ENCODE measurements at regions not wholly inside any gene's neighbourhood (a gene's known extent, or its start where the extent isn't known, plus 50 kb on each side); places are given as distances from the start of the nearest gene placed in this dataset.

DNA sequence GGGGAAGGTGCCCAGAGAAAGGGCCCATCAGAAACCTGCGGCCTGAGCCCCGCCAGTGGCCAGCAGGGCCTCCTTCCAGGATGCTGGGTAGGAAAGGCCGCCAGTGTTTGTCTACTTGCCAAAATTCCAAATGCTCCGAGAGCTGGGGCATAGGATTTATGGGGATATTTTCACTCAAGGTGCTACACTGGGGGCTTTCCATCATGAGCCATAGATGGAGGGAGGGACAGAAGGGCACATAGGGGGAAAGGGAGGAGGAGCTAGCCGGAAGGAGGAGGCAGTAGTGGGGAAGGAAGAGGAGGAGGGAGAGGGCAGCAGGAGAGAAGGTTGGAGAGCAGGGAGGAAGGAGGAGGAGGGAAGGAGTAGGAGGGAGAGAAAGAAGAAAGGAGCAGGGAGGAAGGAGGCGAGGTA, 494.7 kb upstream of the PROK2 start:
- TF ChIP-seq MYC (IDR thresholded peaks at IDR 0.05; ENCODE audit: low read depth, low read length) = no peak
- TF ChIP-seq, protein P1, sequence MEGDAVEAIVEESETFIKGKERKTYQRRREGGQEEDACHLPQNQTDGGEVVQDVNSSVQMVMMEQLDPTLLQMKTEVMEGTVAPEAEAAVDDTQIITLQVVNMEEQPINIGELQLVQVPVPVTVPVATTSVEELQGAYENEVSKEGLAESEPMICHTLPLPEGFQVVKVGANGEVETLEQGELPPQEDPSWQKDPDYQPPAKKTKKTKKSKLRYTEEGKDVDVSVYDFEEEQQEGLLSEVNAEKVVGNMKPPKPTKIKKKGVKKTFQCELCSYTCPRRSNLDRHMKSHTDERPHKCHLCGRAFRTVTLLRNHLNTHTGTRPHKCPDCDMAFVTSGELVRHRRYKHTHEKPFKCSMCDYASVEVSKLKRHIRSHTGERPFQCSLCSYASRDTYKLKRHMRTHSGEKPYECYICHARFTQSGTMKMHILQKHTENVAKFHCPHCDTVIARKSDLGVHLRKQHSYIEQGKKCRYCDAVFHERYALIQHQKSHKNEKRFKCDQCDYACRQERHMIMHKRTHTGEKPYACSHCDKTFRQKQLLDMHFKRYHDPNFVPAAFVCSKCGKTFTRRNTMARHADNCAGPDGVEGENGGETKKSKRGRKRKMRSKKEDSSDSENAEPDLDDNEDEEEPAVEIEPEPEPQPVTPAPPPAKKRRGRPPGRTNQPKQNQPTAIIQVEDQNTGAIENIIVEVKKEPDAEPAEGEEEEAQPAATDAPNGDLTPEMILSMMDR (IDR thresholded peaks at IDR 0.05; ENCODE audit: low read depth, low read length) = no peak
- no peak for TF ChIP-seq MAX (IDR thresholded peaks at IDR 0.05; ENCODE audit: low read depth, low read length)
- no peak for TF ChIP-seq POLR2A (IDR thresholded peaks at IDR 0.05; ENCODE audit: extremely low read depth, insufficient read length)
